ENCODE measurements at regions not wholly inside any gene's neighbourhood (a gene's known extent, or its start where the extent isn't known, plus 50 kb on each side); places are given as distances from the start of the nearest gene placed in this dataset.

GRCh38 chr3:67765575-67765974 lies 111.2 kb upstream of the SUCLG2 start:
- peak; percentile 63 for DNase-seq

GRCh38 chr3:67745296-67745695 lies 90.9 kb upstream of the SUCLG2 start:
- DNase-seq: no peak

- DNase-seq: no peak
Observed at GRCh38 chr3:67744699-67745098, 90.3 kb upstream of the SUCLG2 start.

GRCh38 chr3:67739851-67740250 lies 85.4 kb upstream of the SUCLG2 start:
- DNase-seq: peak; percentile 5

GRCh38 chr3:67737906-67738865 lies 83.8 kb upstream of the SUCLG2 start:
- DNase-seq: no peak

- DNase-seq: no peak
Observed at GRCh38 chr3:67737140-67737539, 82.7 kb upstream of the SUCLG2 start.

GRCh38 chr3:67733269-67733950 lies 79.0 kb upstream of the SUCLG2 start:
- DNase-seq: no peak

- no peak for DNase-seq
Observed at GRCh38 chr3:67724434-67724833, 70.0 kb upstream of the SUCLG2 start.

- no peak for DNase-seq
Observed at GRCh38 chr3:67723863-67724262, 69.5 kb upstream of the SUCLG2 start.

- DNase-seq: peak; percentile 34
Observed at GRCh38 chr3:67719333-67719732, 64.9 kb upstream of the SUCLG2 start.

- DNase-seq: no peak
Observed at GRCh38 chr3:67715971-67716370, 61.6 kb upstream of the SUCLG2 start.

- no peak for DNase-seq
Observed at GRCh38 chr3:67713764-67714469, 59.5 kb upstream of the SUCLG2 start.

- no peak for DNase-seq
Observed at GRCh38 chr3:67712259-67712658, 57.8 kb upstream of the SUCLG2 start.

- DNase-seq: no peak
Observed at GRCh38 chr3:67710396-67710795, 56.0 kb upstream of the SUCLG2 start.

- no peak for DNase-seq
Observed at GRCh38 chr3:67706934-67707333, 52.5 kb upstream of the SUCLG2 start.

- no peak for DNase-seq
Observed at GRCh38 chr3:67704322-67704721, 49.9 kb upstream of the SUCLG2 start.
